AG08395 (cell line): ENCODE measurements at regions not wholly inside any gene's neighbourhood (a gene's known extent, or its start where the extent isn't known, plus 50 kb on each side); places are given as distances from the start of the nearest gene placed in this dataset.
A peak's percentile ranks its signal among the peaks of the same experiment; 100 is the strongest.
"Not testable (repeated sequence)": the region's sequence is repeated elsewhere in the genome, so short reads cannot be mapped to it uniquely, and the experiment has no call there.

Source experiments
- DNase-seq: peaks from one replicate; pipeline ENCODE4 v3.0.0; 2012; ENCODE audit warnings: mixed read lengths, low spot score

DNA sequence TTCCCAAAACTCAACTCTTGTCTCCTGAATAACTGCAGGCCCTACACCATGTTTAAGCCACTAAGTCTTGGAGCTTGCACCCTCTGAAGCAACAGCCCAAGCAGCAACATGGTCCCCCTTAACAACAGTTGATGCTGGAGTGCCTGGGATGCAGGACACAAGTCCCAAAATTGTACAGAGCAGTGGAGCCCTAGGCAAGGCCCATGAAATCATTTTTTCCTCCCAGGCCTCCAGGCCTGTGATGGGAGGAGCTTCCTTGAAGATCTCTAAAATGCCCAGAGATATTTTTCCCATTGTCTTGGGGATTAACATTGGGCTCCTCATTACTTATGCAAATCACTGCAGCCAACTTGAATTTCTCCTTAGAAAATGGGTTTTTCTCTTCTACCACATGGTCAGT, 311.9 kb upstream of the EPHA3 start:
- DNase-seq: no peak

DNA sequence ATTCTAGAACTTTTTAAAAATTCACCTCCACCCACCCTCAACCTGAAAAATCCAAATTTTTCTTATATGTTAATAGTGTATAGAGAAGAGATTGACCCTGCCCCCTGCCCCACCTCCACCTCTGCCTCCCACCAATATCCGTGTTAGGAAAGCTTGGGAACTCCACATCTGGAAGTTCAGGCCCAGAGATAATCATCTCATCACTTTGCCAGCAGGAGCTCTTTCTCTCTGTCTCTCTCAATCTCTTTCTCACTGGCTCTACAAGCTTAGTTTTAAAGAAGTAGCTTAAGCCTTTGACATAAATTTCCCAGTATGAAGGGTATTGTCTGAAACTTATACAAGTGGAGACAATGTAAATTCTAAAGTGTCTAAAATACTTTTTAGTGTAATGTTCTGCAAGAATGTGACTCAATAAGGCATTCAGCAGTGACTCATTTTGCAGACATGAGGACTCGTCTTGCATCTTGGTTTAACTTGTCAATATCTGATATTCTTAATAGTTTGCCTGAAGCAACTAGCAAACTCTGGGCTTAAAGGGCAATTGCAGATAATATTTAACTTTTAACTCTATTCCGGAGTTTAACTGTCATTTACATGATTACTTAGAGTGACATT, 299.8 kb upstream of the EPHA3 start:
- DNase-seq: peak; percentile 58

DNA sequence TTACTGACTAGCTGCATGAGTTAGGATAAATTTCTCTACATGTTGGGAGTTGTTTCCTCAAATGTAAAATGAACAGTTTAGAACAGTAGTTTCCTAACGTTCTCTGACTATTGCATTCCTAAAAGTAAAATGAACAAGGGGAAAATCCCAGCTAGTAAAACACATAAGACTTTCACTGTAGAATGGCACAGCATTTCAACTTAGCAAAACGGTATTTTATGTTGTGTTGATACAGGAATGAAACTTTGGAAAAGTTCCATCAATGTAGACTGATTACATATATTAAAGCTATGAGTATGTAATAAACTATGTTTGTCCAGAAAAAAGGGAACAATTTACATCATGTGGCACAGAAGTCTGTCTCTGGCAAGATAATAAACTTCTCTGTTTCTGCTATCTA, 297.4 kb upstream of the EPHA3 start:
- no peak for DNase-seq

- no peak for DNase-seq
These were observed 297.0 kb upstream of the EPHA3 start for GRCh38 chr3:88810455-88810854.

GRCh38 chr3:88811096-88811495, 296.3 kb upstream of the EPHA3 start:
- no peak for DNase-seq

DNA sequence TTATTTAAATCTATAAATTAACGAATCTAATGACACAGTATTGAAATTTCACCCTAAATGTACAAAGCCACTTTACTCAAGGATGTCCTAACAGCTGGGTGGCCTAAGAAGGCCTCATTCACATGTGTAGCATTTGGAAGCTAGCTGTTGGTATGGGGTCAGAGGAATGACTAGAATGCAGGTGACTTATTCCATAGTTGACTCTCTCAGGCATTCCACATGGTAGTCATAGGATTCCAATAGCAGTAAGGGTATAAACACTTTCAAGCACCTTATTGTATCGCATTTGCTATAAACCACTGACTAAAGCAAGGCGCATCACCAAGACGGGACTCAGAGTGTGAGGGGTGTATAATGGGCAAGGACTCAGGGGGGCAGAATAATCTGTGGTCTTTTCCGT, 294.8 kb upstream of the EPHA3 start:
- no peak for DNase-seq

DNA sequence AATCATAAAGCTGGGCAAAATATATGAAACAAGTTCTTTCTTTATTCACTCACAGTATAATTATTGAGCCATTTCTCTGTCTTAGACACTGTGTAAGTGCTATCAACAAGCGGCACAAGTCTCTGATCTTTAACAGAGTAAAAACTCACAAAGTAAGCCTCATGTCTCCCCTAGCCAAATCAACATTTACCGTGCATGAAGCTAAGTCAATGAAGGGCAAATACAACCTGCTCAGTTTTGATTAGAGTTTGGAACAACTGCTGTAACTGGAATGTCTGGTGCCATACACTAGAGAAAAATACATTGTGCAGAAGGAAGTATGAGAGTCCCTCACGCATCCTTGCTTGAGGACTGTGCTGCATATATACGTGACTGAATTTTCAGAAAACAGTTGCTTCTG, 291.0 kb upstream of the EPHA3 start:
- no peak for DNase-seq

- no peak for DNase-seq
These were observed 282.5 kb upstream of the EPHA3 start for GRCh38 chr3:88824666-88825564.

GRCh38 chr3:88828466-88828865, 279.0 kb upstream of the EPHA3 start:
- no peak for DNase-seq

DNA sequence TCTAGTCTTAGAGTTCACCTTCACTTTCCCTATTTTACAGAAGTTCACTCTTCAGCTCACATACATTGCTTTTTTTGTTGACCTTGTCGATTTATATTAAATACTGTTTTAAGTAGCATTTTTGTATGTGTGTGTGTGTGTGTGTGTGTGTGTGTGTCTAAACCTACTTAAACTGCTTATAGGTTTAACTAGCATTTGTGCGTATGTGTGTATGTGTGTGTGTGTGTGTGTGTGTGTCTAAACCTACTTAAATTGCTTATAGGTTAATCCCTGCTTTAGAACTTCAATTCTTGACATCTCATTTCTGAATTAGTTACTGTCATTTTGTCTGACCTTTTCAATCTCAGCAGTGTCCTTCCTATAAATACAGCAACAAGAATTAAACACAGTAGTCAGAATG, 254.8 kb upstream of the EPHA3 start:
- DNase-seq: no peak

- peak; percentile 5 for DNase-seq
These were observed 244.2 kb upstream of the EPHA3 start for GRCh38 chr3:88863196-88863595.

DNA sequence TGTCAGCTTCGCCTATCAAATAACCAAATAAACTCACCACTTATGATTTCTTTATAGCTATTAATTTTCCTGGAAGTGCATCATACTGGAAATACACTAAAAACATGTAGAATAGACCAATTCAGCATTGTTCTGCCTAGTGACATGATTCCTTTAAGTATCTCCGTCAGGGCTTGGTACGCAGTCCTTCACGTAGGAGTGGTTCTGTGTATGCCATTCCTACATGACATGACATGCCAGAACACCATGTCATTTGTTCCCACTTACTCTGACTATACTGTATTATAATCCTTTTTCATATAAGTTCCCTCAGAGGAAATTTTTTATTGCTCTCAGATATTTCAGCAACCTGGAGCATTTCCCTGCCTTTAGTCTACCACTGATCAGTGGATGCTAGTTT, 230.7 kb upstream of the EPHA3 start:
- no peak for DNase-seq

DNA sequence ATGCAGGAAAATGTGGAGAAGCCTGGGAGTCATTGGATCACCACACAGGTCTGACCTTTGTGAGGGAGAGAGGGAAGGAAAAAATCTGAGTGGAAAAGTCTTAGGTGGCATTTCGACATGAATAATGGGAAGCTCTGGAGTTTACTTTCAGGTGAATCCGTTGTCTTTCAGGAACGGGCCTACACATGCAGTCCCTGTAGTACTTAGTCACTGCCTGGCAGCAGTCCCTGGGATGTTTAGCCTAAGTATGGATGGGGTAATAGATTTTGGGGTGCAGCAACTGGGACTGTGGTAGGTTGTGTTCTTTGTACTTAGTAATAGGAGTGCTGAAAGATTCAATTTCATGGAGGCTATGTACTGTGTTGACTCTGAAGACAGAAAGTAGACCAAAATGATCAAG, 227.5 kb upstream of the EPHA3 start:
- peak; percentile 2 for DNase-seq

GRCh38 chr3:88882121-88882520, 225.3 kb upstream of the EPHA3 start:
- DNase-seq: no peak

DNA sequence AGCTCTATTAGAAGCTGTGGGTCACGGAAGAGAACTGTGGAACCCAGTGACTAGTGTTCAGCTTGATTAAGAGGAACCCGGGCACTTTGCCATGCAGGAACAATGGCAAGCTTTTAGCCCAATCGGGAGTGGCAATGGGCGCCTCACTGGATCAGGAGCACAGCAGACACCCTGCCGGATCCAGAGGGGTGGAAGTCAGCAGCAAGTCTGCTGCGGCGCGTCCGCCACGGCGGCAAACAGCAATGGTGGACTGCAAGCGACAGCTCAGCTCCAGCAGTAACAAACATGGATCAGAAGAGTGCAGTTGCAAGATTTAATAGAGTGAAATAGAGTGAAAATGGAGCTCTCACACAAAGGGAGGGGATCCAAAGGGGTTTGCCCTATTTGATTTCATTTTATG, 220.8 kb upstream of the EPHA3 start:
- DNase-seq: not testable (repeated sequence)

GRCh38 chr3:88896026-88896425, 211.4 kb upstream of the EPHA3 start:
- DNase-seq: no peak

- DNase-seq: no peak
These were observed 195.0 kb upstream of the EPHA3 start for GRCh38 chr3:88912294-88912877.

GRCh38 chr3:88918841-88919240, 188.6 kb upstream of the EPHA3 start:
- no peak for DNase-seq

DNA sequence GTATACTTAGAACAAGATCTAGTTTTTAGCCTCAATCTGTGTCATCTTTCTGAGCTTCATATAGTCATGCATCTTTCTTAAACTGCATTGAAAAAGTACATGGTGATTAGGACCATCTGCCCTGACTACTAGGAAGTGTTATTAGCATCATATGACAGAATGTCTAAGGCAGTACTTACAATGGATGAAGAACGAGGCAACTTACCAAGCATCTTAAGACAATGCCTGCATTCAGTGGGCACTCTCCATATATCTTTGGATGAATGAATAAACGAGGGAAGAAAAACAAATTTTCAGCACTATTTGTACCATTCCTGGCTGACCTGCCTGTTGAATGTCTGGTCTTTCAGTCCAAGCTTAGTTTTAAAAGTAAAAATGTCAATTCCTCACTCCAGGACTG, 185.4 kb upstream of the EPHA3 start:
- DNase-seq: no peak

- DNase-seq: no peak
These were observed 181.2 kb upstream of the EPHA3 start for GRCh38 chr3:88926221-88926620.

DNA sequence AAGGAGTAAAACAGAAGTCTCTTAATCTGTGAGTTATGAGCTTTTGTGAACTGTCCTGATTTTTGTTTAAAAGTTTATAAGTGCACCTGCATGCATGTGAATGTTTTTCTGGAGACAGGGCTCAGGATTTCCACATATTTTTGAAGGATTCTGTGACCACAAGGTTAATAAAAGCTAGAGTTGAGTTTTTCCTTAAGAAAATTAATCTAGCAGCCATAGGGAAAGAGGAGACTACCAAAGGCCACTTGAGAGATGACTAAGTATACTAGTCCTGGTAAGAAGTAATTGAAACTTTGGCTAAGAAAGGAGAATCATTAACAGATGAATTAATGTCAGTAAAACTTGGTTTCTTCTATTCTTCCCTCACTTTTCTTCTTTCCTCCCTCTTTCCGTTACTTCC, 176.8 kb upstream of the EPHA3 start:
- no peak for DNase-seq

DNA sequence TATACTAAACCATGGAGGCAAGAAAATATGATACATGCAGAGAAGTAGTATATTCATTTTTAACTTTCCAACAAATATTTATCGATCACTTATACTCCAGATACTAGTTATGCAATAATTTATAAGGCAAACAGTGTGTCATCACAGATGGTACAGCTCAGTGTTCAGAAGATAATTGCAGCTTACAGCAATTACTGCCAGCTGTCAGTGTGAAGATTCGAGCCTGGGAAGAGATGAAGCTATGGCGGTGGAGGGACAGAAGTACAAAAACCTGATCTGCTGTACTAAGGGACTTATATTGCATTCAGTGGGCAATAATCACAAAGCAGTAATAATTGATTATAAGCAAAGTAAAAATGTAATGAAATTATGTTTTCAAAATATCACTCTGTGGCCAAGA, 170.6 kb upstream of the EPHA3 start:
- no peak for DNase-seq

DNA sequence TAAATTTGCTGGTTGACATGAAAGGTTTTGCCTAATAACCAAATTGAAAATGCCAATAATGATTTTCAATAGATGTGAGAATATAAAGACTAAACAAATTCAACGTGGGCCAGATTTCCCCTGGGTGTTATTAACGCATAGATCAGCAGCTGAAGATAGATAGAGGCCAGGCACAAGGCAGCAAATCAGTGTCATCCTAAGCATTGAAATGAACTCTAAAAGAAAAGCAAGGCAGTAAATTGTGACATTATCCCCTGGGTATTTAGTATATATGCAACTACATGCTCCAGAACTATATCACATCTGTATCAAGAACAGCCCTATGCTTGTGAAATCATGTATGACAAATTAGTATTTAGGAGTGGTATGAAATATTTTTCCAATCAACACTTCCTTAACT, 167.1 kb upstream of the EPHA3 start:
- DNase-seq: no peak
